HL-60 (cell line): ENCODE measurements at regions not wholly inside any gene's neighbourhood (a gene's known extent, or its start where the extent isn't known, plus 50 kb on each side); places are given as distances from the start of the nearest gene placed in this dataset.

ENCODE experiments used
- DNase-seq, 2 experiments: peaks; one replicate each; pipeline ENCODE4 v3.0.0-alpha.2; 2010 to 2020; ENCODE audit warnings: low read depth in 1 of 2, low spot score in 1 of 2
- H3K27ac ChIP-seq: fragments of 250-450 bp; sonication (Bioruptor Pico); replicated peaks from 2 replicates; pipeline ENCODE4 v1.5.1; 2020; ENCODE audit warnings: mild to moderate bottlenecking, moderate library complexity
- H3K27me3 ChIP-seq: fragments of 250-450 bp; sonication (Bioruptor Pico); 2 replicates; pipeline ENCODE4 v1.5.1; 2021; ENCODE audit warnings: mild to moderate bottlenecking, moderate library complexity; ENCODE audit not compliant: insufficient read depth, poor library complexity, severe bottlenecking
- H3K4me3 ChIP-seq: replicated peaks from 2 replicates; pipeline ENCODE4 v1.5.1; 2011; ENCODE audit warnings: mild to moderate bottlenecking, control low read depth, low read length; ENCODE audit not compliant: insufficient read depth
- CTCF ChIP-seq: IDR thresholded peaks from one replicate; pipeline ENCODE4 v1.5.1; 2011; ENCODE audit warnings: low read length, control low read depth, inconsistent platforms; ENCODE audit not compliant: insufficient read depth
- GABPA ChIP-seq: IDR thresholded peaks from 2 replicates; pipeline ENCODE4 v1.6.1; 2012; ENCODE audit warnings: low read depth
- POLR2AphosphoS5 ChIP-seq: IDR thresholded peaks from 2 replicates; pipeline ENCODE4 v1.6.1; 2012; ENCODE audit warnings: low read depth
- REST ChIP-seq: IDR thresholded peaks from 2 replicates; pipeline ENCODE4 v1.6.1; 2012; ENCODE audit warnings: low read depth; ENCODE audit not compliant: insufficient replicate concordance
- SPI1 ChIP-seq: IDR thresholded peaks from 2 replicates; pipeline ENCODE4 v1.6.1; 2012; ENCODE audit warnings: low read depth, mild to moderate bottlenecking, borderline replicate concordance

GRCh38 chr1:25104932-25105561 lies 127.3 kb downstream of the SYF2 start:
- TF ChIP-seq REST (peak; percentile 86), GABPA (no peak)
- Histone ChIP-seq H3K27ac (peak overlapping the region; percentile 65), H3K27me3 (no peaks in the 10 kb centered on the region), H3K4me3 (no peak overlapping the region)
- DNase-seq: no peak

GRCh38 chr1:25103164-25103795 lies 129.0 kb downstream of the SYF2 start:
- H3K27me3 ChIP-seq: no peaks in the 10 kb centered on the region
- H3K27ac ChIP-seq: peak overlapping the region; percentile 65
- TF ChIP-seq POLR2AphosphoS5: 0 out of 2 replicates have a peak, but pooled peaks have one; percentile 35
- TF ChIP-seq REST: no peak
- no peak for TF ChIP-seq CTCF
- no peak for TF ChIP-seq GABPA
- no peak; the same call in 1 of the 2 replicates for TF ChIP-seq SPI1
- peak in 1 of 2 experiments; percentile 77 for DNase-seq
- H3K4me3 ChIP-seq: no peak overlapping the region

- H3K4me3 ChIP-seq: no peak overlapping the region
- TF ChIP-seq CTCF (no peak), POLR2AphosphoS5 (no peak), REST (no peak), GABPA (no peak), SPI1 (no peak)
- H3K27ac ChIP-seq: peak overlapping the region; percentile 72
- no peaks in the 10 kb centered on the region for H3K27me3 ChIP-seq
- peak in 1 of 2 experiments; percentile 51 for DNase-seq
These were observed 132.0 kb downstream of the SYF2 start for GRCh38 chr1:25100151-25100833.
